ENCODE measurements at regions not wholly inside any gene's neighbourhood (a gene's known extent, or its start where the extent isn't known, plus 50 kb on each side); places are given as distances from the start of the nearest gene placed in this dataset.
"Not testable (repeated sequence)": the region's sequence is repeated elsewhere in the genome, so short reads cannot be mapped to it uniquely, and the experiment has no call there.

- DNase-seq (ENCODE audit: low read depth in 3 of 3, low spot score in 2 of 3) = no peak
Measured at GRCh38 chr1:55466921-55467320, 251.8 kb upstream of the USP24 start.

- DNase-seq (ENCODE audit: low read depth in 3 of 3, low spot score in 2 of 3) = no peak
Measured at GRCh38 chr1:55466373-55466772, 251.2 kb upstream of the USP24 start.

- DNase-seq (ENCODE audit: low read depth in 3 of 3, low spot score in 2 of 3) = no peak
Measured at GRCh38 chr1:55464550-55464949, 249.4 kb upstream of the USP24 start.

GRCh38 chr1:55463814-55464475 is 248.8 kb upstream of the USP24 start:
- DNase-seq (ENCODE audit: low read depth in 3 of 3, low spot score in 2 of 3) = no peak

GRCh38 chr1:55457874-55458273 is 242.7 kb upstream of the USP24 start:
- no peak for DNase-seq (ENCODE audit: low read depth in 3 of 3, low spot score in 2 of 3)

- no peak for DNase-seq (ENCODE audit: low read depth in 3 of 3, low spot score in 2 of 3)
Measured at GRCh38 chr1:55456971-55457370, 241.8 kb upstream of the USP24 start.

- DNase-seq (ENCODE audit: low read depth in 3 of 3, low spot score in 2 of 3) = no peak
Measured at GRCh38 chr1:55448261-55448660, 233.1 kb upstream of the USP24 start.

- DNase-seq (ENCODE audit: low read depth in 3 of 3, low spot score in 2 of 3) = no peak
Measured at GRCh38 chr1:55447488-55447887, 232.3 kb upstream of the USP24 start.

GRCh38 chr1:55446351-55446750 is 231.2 kb upstream of the USP24 start:
- no peak for DNase-seq (ENCODE audit: low read depth in 3 of 3, low spot score in 2 of 3)

- DNase-seq (ENCODE audit: low read depth in 3 of 3, low spot score in 2 of 3) = no peak
Measured at GRCh38 chr1:55445416-55445815, 230.3 kb upstream of the USP24 start.

- no peak for DNase-seq (ENCODE audit: low read depth in 3 of 3, low spot score in 2 of 3)
Measured at GRCh38 chr1:55444667-55445066, 229.5 kb upstream of the USP24 start.

- no peak for DNase-seq (ENCODE audit: low read depth in 3 of 3, low spot score in 2 of 3)
Measured at GRCh38 chr1:55443175-55443915, 228.2 kb upstream of the USP24 start.

- no peak for DNase-seq (ENCODE audit: low read depth in 3 of 3, low spot score in 2 of 3)
Measured at GRCh38 chr1:55441489-55441888, 226.3 kb upstream of the USP24 start.

- DNase-seq (ENCODE audit: low read depth in 3 of 3, low spot score in 2 of 3) = no peak
Measured at GRCh38 chr1:55437692-55438091, 222.5 kb upstream of the USP24 start.

GRCh38 chr1:55430720-55431119 is 215.6 kb upstream of the USP24 start:
- DNase-seq (ENCODE audit: low read depth in 3 of 3, low spot score in 2 of 3) = not testable (repeated sequence)

- not testable (repeated sequence) for DNase-seq (ENCODE audit: low read depth in 3 of 3, low spot score in 2 of 3)
Measured at GRCh38 chr1:55430206-55430605, 215.0 kb upstream of the USP24 start.

GRCh38 chr1:55428944-55429931 is 214.1 kb upstream of the USP24 start:
- DNase-seq (ENCODE audit: low read depth in 3 of 3, low spot score in 2 of 3) = no peak

- DNase-seq (ENCODE audit: low read depth in 3 of 3, low spot score in 2 of 3) = no peak
Measured at GRCh38 chr1:55428231-55428630, 213.1 kb upstream of the USP24 start.

GRCh38 chr1:55427606-55428005 is 212.4 kb upstream of the USP24 start:
- DNase-seq (ENCODE audit: low read depth in 3 of 3, low spot score in 2 of 3) = no peak

- no peak for DNase-seq (ENCODE audit: low read depth in 3 of 3, low spot score in 2 of 3)
Measured at GRCh38 chr1:55426619-55427018, 211.5 kb upstream of the USP24 start.

GRCh38 chr1:55426156-55426555 is 211.0 kb upstream of the USP24 start:
- no peak for DNase-seq (ENCODE audit: low read depth in 3 of 3, low spot score in 2 of 3)

Measured in right renal cortex interstitium (tissue), 3 donors.